HG03103 (cell line): ENCODE measurements at regions not wholly inside any gene's neighbourhood (a gene's known extent, or its start where the extent isn't known, plus 50 kb on each side); places are given as distances from the start of the nearest gene placed in this dataset.

Experiments
- ATAC-seq: cut with Tn5 transposase; IDR thresholded peaks from one replicate; pipeline ENCODE4 v1.9.1; 2021; ENCODE audit warnings: low read depth; ENCODE audit not compliant: unreplicated experiment

DNA sequence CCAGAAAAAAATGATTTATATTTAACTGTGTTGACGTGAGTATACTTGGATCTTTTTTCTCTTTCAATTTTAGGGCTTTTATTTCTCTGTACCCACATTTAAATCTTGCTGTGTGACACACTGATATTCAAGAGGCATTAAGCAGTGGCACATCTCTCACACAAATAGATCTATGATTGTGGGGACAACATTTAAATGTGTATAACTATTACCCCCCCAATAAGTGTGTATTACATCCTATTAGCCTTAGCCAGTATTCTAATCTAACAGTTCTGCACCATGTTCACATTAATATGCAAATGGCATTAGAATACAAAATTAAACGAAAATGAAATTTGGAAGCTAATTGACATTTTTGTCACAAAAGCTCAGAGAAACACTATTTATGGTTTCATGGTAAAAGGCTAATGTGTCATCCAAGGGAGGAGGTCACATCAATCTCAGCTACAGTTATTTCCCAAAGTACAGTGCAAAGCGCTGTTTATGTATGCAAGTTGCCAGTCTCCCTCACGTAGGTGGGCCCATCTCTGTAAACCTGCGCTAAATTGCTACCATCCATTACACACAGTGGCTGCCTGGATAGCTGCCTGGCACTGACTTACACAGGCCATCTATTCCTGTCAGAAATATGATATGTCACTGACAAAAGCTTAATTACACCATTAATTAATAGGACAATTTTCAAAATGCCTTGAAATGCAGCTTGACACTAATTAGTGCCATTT lies 984.7 kb upstream of the PCDH9 start:
- ATAC-seq: no peak

DNA sequence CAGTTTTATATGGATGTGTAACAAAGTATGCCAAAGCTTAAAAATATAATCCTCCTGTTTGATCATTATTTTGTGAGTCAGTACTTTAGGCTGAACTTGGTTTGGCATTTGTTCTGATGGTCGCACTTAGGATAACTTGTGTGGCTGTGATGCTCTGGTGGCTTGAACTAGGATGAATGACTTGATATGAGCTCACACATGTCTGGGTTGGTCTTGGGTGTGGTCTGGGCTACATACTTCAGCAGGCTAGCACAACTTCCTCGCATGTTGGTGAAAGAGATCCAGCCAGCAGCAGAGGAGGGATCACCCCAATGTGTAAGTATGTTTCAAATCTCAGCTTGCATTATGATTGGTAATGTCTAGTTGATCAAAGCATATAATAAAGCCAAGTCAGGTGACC lies 969.1 kb upstream of the PCDH9 start:
- ATAC-seq: no peak

DNA sequence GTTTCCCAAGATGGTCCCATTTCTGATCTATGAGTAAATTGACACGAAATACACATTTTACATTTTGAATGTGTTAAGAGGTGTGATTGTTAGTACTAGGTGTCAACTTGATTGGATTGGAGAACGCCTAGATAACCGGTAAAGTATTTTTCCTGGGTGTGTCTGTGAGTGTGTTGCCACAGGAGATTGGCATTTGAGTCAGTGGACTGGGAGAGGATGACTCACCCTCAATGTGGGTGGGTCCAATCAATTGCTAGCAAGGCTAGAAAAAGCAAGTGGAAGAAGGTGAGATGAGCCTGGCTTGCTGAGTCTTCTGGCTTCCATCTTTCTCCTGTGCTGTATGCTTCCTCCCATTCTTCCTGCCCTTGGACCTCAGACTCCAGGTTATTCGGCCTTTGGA lies 960.7 kb upstream of the PCDH9 start:
- ATAC-seq: no peak

DNA sequence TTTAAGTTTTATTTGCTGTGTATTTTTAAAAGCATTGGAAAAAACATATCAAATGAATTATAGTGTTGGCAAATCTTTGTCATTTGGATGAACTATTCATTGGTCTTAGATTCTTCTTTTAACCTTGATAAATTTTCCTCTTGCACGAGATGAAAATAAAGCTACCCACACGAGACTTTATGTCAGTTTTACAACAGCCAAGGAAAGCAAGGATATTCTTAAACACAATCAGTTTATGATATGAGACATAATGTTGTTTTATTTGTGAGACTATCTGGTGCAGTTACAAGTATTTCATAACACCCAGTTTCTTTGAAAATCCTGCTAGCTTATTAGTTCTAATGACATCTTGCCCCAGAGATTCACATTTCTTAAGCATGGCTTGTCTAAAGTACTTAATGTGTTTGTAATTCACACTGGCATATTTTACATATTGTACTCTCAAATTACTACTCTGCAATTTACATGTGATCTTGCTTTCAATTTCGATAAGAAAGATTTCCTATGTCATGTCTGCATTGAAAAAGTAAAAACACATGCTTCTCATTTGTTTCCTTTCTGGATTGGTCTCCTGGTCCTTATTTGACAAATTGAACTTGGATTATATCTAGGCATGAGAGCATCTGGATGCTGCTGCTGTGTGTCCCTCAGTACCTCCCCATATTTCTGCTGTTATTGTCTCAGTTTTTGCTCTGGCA lies 955.5 kb upstream of the PCDH9 start:
- no peak for ATAC-seq

DNA sequence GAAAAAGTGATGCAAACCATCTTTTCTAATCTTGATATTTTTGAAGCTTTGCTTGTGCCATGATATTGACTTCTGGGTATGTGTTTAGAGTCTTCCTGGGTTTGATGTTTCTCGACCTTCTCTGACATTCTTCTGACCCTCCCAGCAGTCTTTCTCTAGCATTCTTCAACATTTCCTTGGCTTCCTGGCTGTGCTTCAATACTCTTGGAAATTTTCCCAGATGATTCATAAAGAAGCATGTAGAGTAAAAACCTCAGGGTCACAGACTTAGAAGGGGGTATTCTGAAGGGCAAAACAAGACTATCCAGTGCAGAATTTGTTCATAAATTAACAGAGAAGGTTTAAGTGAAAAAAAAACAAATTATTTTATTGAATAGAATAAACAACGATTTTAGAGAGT lies 946.3 kb upstream of the PCDH9 start:
- ATAC-seq: no peak

DNA sequence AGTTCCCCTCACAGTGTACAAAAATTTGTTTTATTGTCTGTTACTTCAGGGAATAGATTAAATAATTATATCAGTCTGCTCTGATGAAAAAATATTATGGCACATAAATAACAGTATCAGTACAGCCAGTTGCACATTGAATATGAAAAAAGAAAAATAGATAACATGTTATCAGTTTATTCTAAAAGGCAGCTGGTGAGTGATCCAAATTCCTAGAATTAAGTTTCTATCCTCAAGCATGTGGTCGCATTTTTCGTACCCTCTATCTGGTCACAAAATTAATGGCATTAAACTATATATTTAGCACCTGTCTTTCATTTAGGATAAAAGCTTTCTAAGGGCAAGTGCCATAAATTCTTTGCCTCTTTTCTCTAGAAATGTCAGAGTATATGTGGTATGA lies 944.8 kb upstream of the PCDH9 start:
- no peak for ATAC-seq

DNA sequence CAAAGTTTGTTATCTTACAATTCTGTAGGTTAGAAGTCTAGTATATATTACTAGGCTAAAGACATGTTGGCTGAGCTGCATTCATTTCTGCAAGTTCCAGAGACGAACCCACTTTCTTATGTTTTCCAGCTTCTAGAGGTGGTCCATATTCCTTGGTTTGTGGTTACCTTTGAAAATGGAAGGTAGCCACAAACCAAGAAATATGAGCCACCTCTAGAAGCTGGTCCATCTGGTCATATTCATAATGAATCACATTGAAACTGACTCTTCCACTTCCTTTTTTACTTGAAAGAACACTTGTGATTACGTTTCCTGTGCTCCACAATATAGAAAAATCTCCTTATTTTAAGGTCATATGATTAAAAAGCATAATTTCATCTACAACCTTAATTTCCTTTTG lies 943.0 kb upstream of the PCDH9 start:
- peak; percentile 56 for ATAC-seq

DNA sequence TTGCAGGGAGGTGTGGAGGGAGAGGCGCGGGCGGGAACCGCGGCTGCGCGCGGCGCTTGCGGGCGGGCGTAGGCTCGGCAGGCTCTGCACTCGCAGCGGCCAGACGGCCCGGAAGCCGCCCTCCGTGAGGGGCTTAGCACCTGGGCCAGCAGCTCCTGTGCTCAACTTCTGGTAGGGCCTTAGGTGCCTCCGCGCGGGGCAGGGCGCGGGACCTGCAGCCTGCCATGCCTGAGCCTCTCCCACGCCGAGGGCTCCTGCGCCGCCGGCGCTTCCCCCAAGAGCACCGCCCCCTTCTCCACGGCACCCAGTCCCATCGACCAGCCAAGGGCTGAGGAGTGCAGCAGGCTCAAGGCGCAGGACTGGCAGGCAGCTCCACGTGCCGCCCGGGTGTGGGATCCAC lies 940.8 kb upstream of the PCDH9 start:
- no peak for ATAC-seq

DNA sequence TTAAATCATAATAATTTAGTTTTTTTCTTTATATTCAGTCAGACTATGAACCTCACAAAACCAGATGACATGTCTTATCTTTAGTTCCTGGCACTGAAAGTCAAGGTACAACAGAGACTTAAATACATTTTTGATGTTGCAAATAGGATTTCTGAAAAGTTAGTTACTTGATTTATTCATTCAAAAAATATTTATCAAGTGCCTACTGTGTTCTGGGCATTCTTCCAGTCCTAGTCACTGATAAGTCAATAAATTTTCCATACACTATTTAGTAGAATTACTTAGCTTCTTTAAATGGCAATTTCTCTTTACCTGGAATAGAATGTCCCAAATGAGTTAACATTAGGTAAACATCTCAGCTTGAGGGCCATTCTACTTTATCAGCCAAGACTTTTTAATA lies 938.3 kb upstream of the PCDH9 start:
- no peak for ATAC-seq

DNA sequence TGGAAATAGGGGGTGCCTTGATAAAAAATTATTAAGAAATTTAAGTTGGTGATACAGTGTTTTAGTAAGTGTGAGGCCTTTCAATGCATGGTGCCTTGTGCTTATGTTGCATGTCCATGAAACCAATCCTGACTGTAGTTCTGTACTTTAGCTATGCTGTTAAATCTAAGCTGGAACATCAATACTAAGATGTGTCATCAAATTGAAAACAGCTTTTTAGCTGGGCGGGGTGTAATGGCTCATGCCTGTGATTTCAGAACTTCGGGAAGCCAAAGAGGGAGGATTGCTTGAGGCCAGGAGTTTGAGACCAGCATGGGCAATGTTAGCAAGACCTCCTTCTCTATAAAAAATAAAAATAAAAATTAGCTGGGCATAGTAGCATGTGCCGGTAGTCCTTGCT lies 930.3 kb upstream of the PCDH9 start:
- ATAC-seq: no peak

DNA sequence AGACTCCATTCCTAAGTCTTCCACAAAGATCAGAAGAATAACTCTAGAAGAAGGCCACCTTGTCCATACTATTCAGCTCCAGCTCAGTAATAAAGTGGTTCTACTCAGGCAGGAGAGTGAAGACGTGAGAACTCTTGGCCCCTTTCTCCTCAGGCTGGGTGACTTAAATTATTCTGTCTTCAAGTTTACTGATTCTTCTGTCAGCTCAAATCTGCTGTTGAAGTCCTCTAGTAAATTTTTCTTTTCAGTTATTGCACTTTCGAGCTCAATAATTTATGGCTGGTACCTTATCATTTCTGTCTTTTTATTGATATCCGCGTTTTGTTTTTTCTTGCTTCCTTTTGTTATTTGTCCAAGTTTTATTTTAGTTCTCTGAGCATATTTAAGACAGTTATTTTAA lies 922.3 kb upstream of the PCDH9 start:
- ATAC-seq: no peak

DNA sequence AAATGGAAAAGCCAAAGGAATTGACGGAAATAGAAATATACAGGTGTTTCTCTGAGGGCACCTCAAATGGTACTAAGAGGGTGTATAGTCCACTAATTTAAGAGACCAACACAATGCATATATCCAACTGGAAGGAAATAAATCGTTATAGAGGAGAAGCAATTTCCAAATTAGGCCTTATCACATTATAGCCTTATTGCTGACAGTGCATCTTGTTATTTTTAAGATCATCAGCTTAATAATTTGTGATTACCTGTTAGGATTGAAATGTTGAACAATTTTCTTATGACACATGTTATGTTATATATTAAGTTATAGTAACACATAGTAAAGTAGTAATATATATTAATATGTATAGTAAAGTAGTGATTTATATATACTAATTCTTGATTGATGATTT lies 915.7 kb upstream of the PCDH9 start:
- no peak for ATAC-seq

DNA sequence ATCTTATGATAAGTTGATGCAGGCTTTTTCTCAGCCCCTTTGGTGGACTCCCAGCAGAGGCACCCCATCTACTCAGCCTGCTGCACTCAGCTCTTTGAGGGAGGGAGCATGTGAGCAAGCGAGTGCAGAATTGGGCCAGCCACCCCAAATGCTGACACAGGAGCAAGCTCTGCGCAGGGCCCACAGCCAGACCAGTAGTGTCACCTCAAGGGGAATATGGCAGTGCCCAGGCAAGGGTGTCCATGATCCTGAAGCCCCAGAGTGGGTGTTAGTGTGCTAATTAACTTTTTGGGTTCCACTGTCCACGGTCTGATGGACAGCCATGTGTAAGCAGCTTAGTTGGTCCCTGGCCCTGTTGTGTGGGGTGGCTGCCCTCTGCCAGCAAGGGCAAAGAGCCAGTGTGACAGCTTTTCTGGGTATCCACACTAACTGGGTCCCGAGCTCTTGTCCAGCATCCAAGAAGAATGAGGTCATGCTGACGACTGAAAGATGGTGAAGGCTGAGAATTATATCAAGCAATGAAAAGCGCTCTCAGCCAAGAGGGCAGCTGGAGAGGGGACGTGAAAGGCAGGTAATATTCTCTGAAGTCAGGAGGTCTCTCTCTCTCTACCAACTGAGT lies 898.3 kb upstream of the PCDH9 start:
- no peak for ATAC-seq

DNA sequence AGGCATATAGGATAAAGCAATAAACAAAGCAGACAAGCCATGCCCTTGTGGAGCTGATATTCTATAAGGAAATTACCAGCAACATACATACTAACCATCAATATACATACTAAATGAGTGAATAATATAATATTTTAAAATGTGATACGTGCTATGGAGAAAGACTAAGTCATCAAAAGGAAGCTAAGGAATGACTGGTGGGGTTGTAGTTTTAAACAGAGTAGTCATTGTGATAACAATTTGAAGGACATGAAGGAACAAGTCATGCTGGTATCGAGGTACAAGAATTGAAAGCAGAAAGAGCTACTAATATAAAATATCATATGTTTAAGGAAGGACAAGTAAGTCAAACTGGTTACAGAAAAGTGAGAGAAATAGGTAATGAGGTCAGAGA lies 894.9 kb upstream of the PCDH9 start:
- ATAC-seq: no peak

DNA sequence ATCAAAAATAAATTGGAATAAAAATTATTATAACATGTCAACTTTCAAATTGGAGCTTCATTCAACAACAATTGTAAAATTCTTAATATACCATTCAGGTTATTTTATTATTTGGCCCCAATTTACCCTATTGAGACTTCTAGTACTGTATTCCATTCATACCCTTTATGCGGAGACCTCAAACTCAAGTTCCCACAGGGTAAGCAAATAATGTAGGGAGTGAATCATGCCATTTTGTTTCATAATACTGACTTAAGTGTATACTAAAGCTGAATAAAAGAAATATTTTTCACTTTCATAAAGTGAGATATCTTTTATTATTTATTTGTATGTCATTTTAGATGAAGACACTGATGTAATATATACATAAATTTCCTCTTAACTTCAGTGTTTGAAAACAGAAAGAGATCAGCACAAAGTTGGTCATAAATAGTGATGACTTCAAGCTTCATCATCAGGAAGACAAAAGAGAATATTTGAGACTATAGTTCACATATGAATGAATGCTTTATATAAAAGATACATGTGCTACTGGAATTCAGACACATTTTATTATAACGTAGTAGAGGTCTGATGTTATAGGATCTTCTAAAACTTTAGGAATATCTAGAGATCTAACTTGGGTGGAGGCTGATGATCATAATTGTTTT lies 894.4 kb upstream of the PCDH9 start:
- no peak for ATAC-seq

DNA sequence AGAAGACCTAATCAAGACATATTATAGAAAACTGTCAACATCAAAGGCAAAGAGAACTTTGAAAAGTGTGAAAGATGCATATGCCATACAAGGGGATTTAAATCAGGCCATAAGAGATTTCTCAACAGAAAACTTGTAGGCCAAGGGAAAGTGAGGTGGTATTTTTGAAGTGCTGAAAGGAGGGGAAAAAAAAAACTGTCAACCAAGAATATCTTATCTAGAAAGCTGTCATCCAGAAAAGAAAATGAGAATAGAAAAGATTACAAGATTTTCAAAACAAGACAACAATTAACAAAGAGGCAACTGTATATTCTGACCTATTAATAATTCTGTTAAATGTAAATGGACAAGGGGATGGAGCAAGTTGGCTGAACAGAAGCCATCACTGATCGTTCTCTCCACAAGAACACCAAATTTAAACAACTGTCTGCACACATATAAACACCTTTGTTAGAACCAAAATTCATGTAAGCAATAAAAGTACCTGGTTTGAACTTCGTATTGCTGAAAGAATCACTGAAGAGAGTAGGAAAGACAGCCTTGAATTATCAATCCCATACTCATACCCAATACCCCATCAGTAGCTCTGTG lies 880.1 kb upstream of the PCDH9 start:
- no peak for ATAC-seq

DNA sequence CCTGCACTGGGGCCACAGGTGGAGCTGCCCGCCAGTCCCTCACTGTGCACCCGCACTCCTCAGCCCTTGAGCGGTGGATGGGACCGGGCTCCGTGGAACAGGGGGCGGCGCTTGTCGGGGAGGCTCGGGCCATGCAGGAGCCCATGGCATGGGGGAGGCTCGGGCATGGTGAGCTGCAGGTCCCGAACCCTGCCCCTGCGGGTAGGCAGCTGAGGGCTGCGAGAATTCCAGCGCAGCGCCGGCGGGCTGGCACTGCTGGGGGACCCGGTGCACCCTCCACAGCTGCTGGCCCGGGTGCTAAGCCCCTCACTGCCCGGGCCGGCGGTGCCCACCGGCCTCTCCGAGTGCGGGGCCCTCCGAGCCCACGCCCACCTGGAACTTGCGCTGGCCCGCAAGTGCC lies 877.5 kb upstream of the PCDH9 start:
- no peak for ATAC-seq

DNA sequence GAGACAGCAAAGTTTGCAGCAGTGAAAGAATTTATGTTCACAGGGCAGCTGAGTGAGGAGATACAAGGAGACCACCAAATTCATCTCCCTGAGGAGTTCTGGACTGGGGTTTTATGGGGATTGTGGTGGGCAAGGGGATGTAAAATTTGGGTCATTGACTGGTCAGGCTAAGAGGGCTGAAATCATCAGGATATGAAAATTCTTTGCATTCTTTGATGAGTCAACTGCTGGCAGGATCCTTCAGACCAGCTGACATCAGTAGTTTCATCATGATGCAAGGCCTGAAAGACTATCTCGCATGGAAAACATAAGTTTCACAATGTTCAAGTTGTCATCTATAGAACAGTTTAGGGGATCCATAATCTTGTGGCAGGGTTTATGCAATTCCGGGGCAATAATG lies 869.5 kb upstream of the PCDH9 start:
- no peak for ATAC-seq

DNA sequence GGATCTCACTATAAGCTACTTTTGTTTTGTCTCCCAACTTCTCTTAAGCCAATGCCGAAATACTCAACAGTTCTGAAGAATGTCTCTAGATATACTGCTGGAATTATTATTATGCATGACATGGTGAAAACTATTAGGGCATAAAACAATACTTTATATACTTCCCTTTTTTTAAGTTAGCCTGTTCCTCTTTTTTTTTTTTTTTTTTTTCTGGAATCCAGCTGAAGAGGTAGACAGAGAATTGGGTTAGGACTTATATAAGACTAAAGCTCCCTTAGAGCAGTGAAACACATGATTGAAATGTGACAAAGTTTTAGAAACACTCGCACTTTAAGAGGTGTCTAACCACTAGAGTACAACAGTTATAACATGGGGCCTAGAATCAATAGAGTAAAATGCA lies 850.9 kb upstream of the PCDH9 start:
- ATAC-seq: no peak

DNA sequence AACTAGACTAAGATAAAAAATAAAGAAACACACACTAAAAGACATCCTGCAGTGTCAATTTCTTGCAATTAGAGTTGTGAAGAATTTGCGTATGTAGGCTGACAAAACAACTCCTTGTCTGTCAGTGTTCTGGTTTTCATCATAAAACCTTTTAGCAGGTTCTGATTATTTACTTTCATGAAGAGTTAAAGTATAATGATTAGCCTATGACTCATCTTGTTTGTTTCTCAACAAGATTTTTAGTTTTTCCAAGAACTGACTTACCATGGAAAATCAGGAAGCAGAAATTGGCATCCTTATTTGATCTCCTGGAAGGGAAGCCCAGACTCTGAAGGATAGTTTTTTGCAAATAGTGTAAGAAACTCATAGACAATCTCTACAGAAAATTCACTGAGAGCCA lies 848.7 kb upstream of the PCDH9 start:
- ATAC-seq: no peak

DNA sequence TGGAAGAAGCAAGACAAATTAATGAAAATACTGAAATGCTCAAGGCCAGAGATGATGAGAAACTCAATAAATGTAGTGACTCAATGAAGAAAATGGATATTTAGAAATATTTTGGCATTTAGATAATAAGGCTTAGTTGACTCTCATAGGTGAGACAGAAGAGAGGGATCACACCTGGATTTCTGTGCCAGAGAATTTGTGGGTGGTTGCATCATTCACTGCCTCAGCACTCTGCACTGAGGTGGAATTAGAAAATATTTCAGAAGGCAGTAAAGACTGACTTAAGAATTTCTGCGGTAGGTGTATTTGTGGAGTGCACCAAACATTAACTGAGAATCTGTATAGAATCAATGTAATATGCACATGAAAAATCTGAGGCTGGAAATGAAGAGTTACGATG lies 848.3 kb upstream of the PCDH9 start:
- ATAC-seq: no peak
